GM12878 (cell line): ENCODE measurements at regions not wholly inside any gene's neighbourhood (a gene's known extent, or its start where the extent isn't known, plus 50 kb on each side); places are given as distances from the start of the nearest gene placed in this dataset.

ENCODE experiments used
- ATAC-seq: fragments of 200-7000 bp; cut with Tn5 transposase; 3 replicates; pipeline ENCODE4 v1.9.1; 2020; ENCODE audit warnings: mild to moderate bottlenecking, moderate library complexity
- BruUV-seq: library from RNA; stranded (reverse); fragments of 400-500 nt; replicated peaks from 2 replicates; lab custom pipeline; 2021; lab: Mats Ljungman, UMichigan
- CTCF ChIA-PET: fragments of 300-600 bp; sonication (Branson Sonifier 250); formaldehyde crosslinking; extraction: SDS; loops from one replicate; lab custom pipeline; 2021; ENCODE audit warnings: inconsistent platforms; lab: Yijun Ruan, JAX
- POLR2A ChIA-PET: fragments of 350-600 bp; formaldehyde crosslinking; extraction: SDS; loops from one replicate; lab custom pipeline; 2021; ENCODE audit warnings: inconsistent platforms; lab: Charles Lee
- RAD21 ChIA-PET: fragments of 300-600 bp; sonication (Branson Sonifier 250); formaldehyde crosslinking; loops from one replicate; lab custom pipeline; 2023; ENCODE audit warnings: antibody characterized with exemption; ENCODE audit not compliant: unreplicated experiment; lab: Charles Lee
- SMC1A ChIA-PET: fragments of 300-600 bp; sonication (Branson Sonifier 250); formaldehyde crosslinking; loops from one replicate; lab custom pipeline; 2023; ENCODE audit not compliant: unreplicated experiment, uncharacterized antibody; lab: Charles Lee
- DNase-seq: peaks from one replicate; pipeline ENCODE4 v3.0.0-alpha.2; 2011; ENCODE audit warnings: low read depth, low spot score
- FAIRE-seq: peaks from 3 replicates; lab custom pipeline; 2011; peaks lifted over from hg19 to GRCh38; lab: Jason Lieb, UNC
- H2AFZ ChIP-seq: 2 replicates; pipeline ENCODE4 v1.6.0; 2011; ENCODE audit warnings: low read depth, low read length, control low read depth; ENCODE audit not compliant: control insufficient read depth
- H3K27ac ChIP-seq: 2 replicates; pipeline ENCODE4 v1.5.1; 2011; ENCODE audit warnings: control low read depth; ENCODE audit not compliant: control insufficient read depth, insufficient read depth
- H3K27me3 ChIP-seq, 2 experiments: replicated peaks in 1 of 2; 2 replicates each; pipeline versions ENCODE4 v1.6.0 to v1.6.1; 2011; ENCODE audit warnings: low read length in 1 of 2; ENCODE audit not compliant: control insufficient read depth in 2 of 2, insufficient read depth in 2 of 2
- H3K36me3 ChIP-seq, 2 experiments: 2 replicates each; pipeline ENCODE4 v1.5.1; 2011; ENCODE audit warnings: low read length in 1 of 2; ENCODE audit not compliant: control insufficient read depth in 2 of 2, insufficient read depth in 2 of 2
- H3K4me1 ChIP-seq: 2 replicates; pipeline ENCODE4 v1.6.1; 2011; ENCODE audit warnings: mild to moderate bottlenecking, low read length, moderate library complexity, mixed read lengths; ENCODE audit not compliant: control insufficient read depth, insufficient read depth
- H3K4me2 ChIP-seq: 2 replicates; pipeline ENCODE4 v1.6.0; 2011; ENCODE audit warnings: control low read depth; ENCODE audit not compliant: control insufficient read depth, insufficient read depth
- H3K4me3 ChIP-seq: fragments of 200-600 bp; sonication (generic); 2 replicates; pipeline ENCODE4 v1.5.1; 2016
- H3K79me2 ChIP-seq: 2 replicates; pipeline ENCODE4 v1.6.0; 2011; ENCODE audit warnings: low read length; ENCODE audit not compliant: control insufficient read depth, insufficient read depth
- H3K9ac ChIP-seq: 2 replicates; pipeline ENCODE4 v1.8.0; 2011; ENCODE audit warnings: low read length, control low read depth, mixed read lengths; ENCODE audit not compliant: control insufficient read depth, insufficient read depth
- H3K9me3 ChIP-seq: replicated peaks from 3 replicates; pipeline ENCODE4 v1.5.1; 2011; ENCODE audit warnings: mild to moderate bottlenecking, low read length; ENCODE audit not compliant: control insufficient read depth, insufficient read depth
- H4K20me1 ChIP-seq: 2 replicates; pipeline ENCODE4 v1.6.0; 2011; ENCODE audit not compliant: control insufficient read depth, insufficient read depth
- FOS ChIP-seq: IDR thresholded peaks from 3 replicates; pipeline ENCODE4 v1.6.1; 2011; ENCODE audit warnings: borderline replicate concordance; ENCODE audit not compliant: insufficient read length; ENCODE audit errors: extremely low read depth
- NBN ChIP-seq: fragments of 450-650 bp; IDR thresholded peaks from 2 replicates; pipeline ENCODE4 v1.6.1; 2016
- PAX5 ChIP-seq: IDR thresholded peaks from 2 replicates; pipeline ENCODE4 v1.6.1; 2011; ENCODE audit warnings: low read depth, low read length, borderline replicate concordance
- POLR2AphosphoS2 ChIP-seq: IDR thresholded peaks from 2 replicates; pipeline ENCODE4 v1.6.1; 2011; ENCODE audit warnings: low read depth, mild to moderate bottlenecking, low read length, improper control_type of control experiment, moderate library complexity
- RELB ChIP-seq: fragments of 450-650 bp; IDR thresholded peaks from 2 replicates; pipeline ENCODE4 v1.6.1; 2017; ENCODE audit warnings: low read depth, mild to moderate bottlenecking, moderate library complexity
- REST ChIP-seq: IDR thresholded peaks from 2 replicates; pipeline ENCODE4 v1.6.1; 2012; ENCODE audit warnings: mild to moderate bottlenecking, low read depth, low read length
- SMC3 ChIP-seq: IDR thresholded peaks from 2 replicates; pipeline ENCODE4 v1.6.1; 2011; ENCODE audit warnings: low read length, improper control_type of control experiment, borderline replicate concordance
- WRNIP1 ChIP-seq: IDR thresholded peaks from 2 replicates; pipeline ENCODE4 v1.6.1; 2011; ENCODE audit warnings: low read depth, low read length, improper control_type of control experiment, borderline replicate concordance
- YBX1 ChIP-seq: fragments of 450-650 bp; IDR thresholded peaks from 2 replicates; pipeline ENCODE4 v1.6.1; 2016; ENCODE audit warnings: antibody characterized with exemption
- ZBTB11 ChIP-seq: fragments of 450-650 bp; formaldehyde crosslinking; IDR thresholded peaks from 2 replicates; pipeline ENCODE4 v1.5.0; 2022; ENCODE audit warnings: mild to moderate bottlenecking, missing genetic modification characterization
- ZBTB40 ChIP-seq: fragments of 450-650 bp; IDR thresholded peaks from 2 replicates; pipeline ENCODE4 v1.6.1; 2016; ENCODE audit warnings: mild to moderate bottlenecking, moderate library complexity, borderline replicate concordance
- ZNF384 ChIP-seq: IDR thresholded peaks from 2 replicates; pipeline ENCODE4 v1.6.1; 2012; ENCODE audit warnings: low read depth, mild to moderate bottlenecking, low read length, improper control_type of control experiment, borderline replicate concordance
- WGBS: methylation state at CpG from one replicate; pipeline ENCODE4 v1.1.6; 2016; ENCODE audit warnings: low lambda C conversion rate; ENCODE audit not compliant: insufficient replicate concordance, insufficient coverage; ENCODE audit errors: missing lambda C conversion rate; 5-methylcytosine and 5-hydroxymethylcytosine counted together
- in situ Hi-C: fragments of 300-500 bp; cut with MboI; formaldehyde crosslinking; loops from 9 replicates; pipeline ENCODE4 v1.14.3; 2018; ENCODE audit warnings: mixed read lengths
- intact Hi-C: fragments of 100-400 bp; cut with micrococcal nuclease; formaldehyde crosslinking; loops from one replicate; pipeline ENCODE4 v1.14.2; 2022; ENCODE audit not compliant: unreplicated experiment

- WGBS: 31% methylated on average over 2 of the region's 2 CpGs
- SMC1A ChIA-PET: no interaction called here
- Histone ChIP-seq H3K79me2 (no peaks in the 10 kb centered on the region), H3K27me3 (no peaks in the 10 kb centered on the region), H3K4me3 (no peak overlapping the region), H3K9me3 (no peaks in the 10 kb centered on the region), H3K4me1 (no peaks in the 10 kb centered on the region), H3K9ac (no peak overlapping the region), H2AFZ (no peak overlapping the region), H3K27ac (no peak overlapping the region), H3K4me2 (no peak overlapping the region), H4K20me1 (no peaks in the 10 kb centered on the region), H3K36me3 (no peaks in the 10 kb centered on the region)
- CTCF ChIA-PET: no interaction called here
- POLR2A ChIA-PET: no interaction called here
- no peak for TF ChIP-seq WRNIP1
- TF ChIP-seq RELB: no peak
- TF ChIP-seq REST: no peak
- no peak for TF ChIP-seq YBX1
- TF ChIP-seq POLR2AphosphoS2: no peak
- TF ChIP-seq PAX5: no peak
- TF ChIP-seq SMC3: no peak
- no peak for TF ChIP-seq NBN
- TF ChIP-seq ZBTB40: no peak
- TF ChIP-seq FOS: no peak
- no peak for TF ChIP-seq ZBTB11 (CRISPR knock-in tag)
- no peak for TF ChIP-seq ZNF384
- ATAC-seq (no peak), FAIRE-seq (no peak), DNase-seq (no peak)
- intact Hi-C loops: no loop called here
- no TSS peak for BruUV-seq
- in situ Hi-C loops: no loop called here
- RAD21 ChIA-PET: no interaction called here
Measured at GRCh38 chr4:14084598-14084997, 457.1 kb upstream of the BOD1L1 start.
